Suprapubic skin (tissue), 4 donors: ENCODE measurements at regions not wholly inside any gene's neighbourhood (a gene's known extent, or its start where the extent isn't known, plus 50 kb on each side); places are given as distances from the start of the nearest gene placed in this dataset.
A peak's percentile ranks its signal among the peaks of the same experiment; 100 is the strongest.
"Not testable (repeated sequence)": the region's sequence is repeated elsewhere in the genome, so short reads cannot be mapped to it uniquely, and the experiment has no call there.

Experiments
- DNase-seq, 2 donors: peaks; one replicate each; pipeline ENCODE4 v3.0.0-alpha.2; 2019; ENCODE audit warnings: low spot score in 2 of 2
- H3K27ac ChIP-seq: fragments of 200-600 bp; sonication (generic); one replicate; pipeline ENCODE4 v1.5.1; 2019
- H3K27me3 ChIP-seq: fragments of 200-600 bp; sonication (generic); one replicate; pipeline ENCODE4 v1.5.1; 2019
- H3K36me3 ChIP-seq: fragments of 200-600 bp; sonication (generic); one replicate; pipeline ENCODE4 v1.5.1; 2019
- H3K4me1 ChIP-seq: fragments of 200-600 bp; sonication (generic); one replicate; pipeline ENCODE4 v1.5.1; 2019
- H3K4me3 ChIP-seq: fragments of 200-600 bp; sonication (generic); one replicate; pipeline ENCODE4 v1.5.1; 2019; ENCODE audit warnings: mild to moderate bottlenecking
- H3K9me3 ChIP-seq: fragments of 200-600 bp; sonication (generic); one replicate; pipeline ENCODE4 v1.5.1; 2019
- CTCF ChIP-seq, 2 donors: fragments of 200-600 bp in 1 of 2; fragments of 450-650 bp in 1 of 2; sonication (generic) in 1 of 2; IDR thresholded peaks; one replicate each; pipeline ENCODE4 v1.5.1; 2016 to 2019; ENCODE audit warnings: antibody characterized with exemption in 2 of 2, mild to moderate bottlenecking in 1 of 2, moderate library complexity in 1 of 2
- EP300 ChIP-seq: sonication (generic); formaldehyde crosslinking; IDR thresholded peaks from one replicate; pipeline ENCODE4 v1.6.1; 2017; ENCODE audit warnings: antibody characterized with exemption
- POLR2A ChIP-seq, 2 donors: fragments of 450-650 bp; IDR thresholded peaks; one replicate each; pipeline ENCODE4 v1.6.1; 2017; ENCODE audit warnings: antibody characterized with exemption in 2 of 2, mild to moderate bottlenecking in 2 of 2, moderate library complexity in 2 of 2
- POLR2AphosphoS5 ChIP-seq, 3 donors: sonication (generic); formaldehyde crosslinking; IDR thresholded peaks; one replicate each; pipeline ENCODE4 v1.6.1; 2017; ENCODE audit warnings: antibody characterized with exemption in 3 of 3
- WGBS: methylation state at CpG from one replicate; pipeline ENCODE4 v1.1.5; 2018; 5-methylcytosine and 5-hydroxymethylcytosine counted together

GRCh38 chr1:221998186-221998612 is 256.3 kb upstream of the DUSP10 start:
- Histone ChIP-seq H3K9me3 (no peaks in the 10 kb centered on the region), H3K36me3 (no peaks in the 10 kb centered on the region), H3K4me1 (no peaks in the 10 kb centered on the region), H3K27me3 (no peaks in the 10 kb centered on the region), H3K4me3 (no peak overlapping the region), H3K27ac (no peak overlapping the region)
- TF ChIP-seq POLR2A (IDR thresholded peaks at IDR 0.05) (no peak), CTCF (IDR thresholded peaks at IDR 0.05) (no peak), POLR2AphosphoS5 (IDR thresholded peaks at IDR 0.05) (no peak), EP300 (no peak)
- no peak for DNase-seq
- WGBS = 72% methylated on average over 2 of the region's 2 CpGs

DNA sequence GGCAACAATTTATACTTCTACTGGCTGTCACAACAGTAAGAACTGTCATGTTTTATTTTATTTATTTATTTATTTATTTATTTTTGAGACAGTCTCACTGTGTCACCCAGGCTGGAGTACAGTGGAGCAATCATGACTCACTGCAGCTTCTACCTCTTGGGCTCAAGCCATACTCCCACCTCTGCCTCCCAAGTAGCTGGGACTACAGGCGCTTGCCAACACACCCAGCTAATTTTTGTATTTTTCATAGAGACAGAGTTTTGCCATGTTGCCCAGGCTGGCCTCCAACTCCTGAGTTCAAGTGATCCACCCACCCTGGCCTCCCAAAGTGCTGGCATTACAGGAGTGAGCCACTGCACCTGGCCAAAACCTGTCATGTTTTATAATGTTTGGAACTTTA is 255.1 kb upstream of the DUSP10 start:
- not testable (repeated sequence) for H3K27ac ChIP-seq, H3K4me1 ChIP-seq, H3K4me3 ChIP-seq, H3K9me3 ChIP-seq, H3K27me3 ChIP-seq, H3K36me3 ChIP-seq
- DNase-seq = peak in 1 of 2 donors; percentile 56
- WGBS = 70% methylated on average over 1 of the region's 1 CpG

DNA sequence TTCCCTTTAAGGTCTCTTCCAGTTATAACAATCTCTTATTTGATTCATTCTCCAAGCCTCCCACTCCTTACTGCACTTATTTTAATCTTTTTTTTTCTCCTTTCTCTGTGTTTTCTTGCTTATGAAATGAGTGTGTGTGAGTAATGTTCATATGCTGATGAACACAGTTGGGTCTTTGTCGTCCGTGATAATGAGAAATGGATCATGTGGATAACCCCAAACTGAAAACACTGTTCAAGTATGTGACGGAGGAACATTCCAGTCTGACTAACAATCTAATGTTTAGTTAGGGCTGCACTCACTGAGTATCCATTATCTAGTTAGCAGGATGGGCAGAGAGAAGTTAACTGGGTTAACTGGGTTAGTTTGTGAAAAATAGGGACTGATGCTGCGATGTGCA is 253.1 kb upstream of the DUSP10 start:
- TF ChIP-seq EP300 = no peak
- TF ChIP-seq POLR2AphosphoS5 (IDR thresholded peaks at IDR 0.05) = no peak
- TF ChIP-seq CTCF (IDR thresholded peaks at IDR 0.05) = no peak
- TF ChIP-seq POLR2A (IDR thresholded peaks at IDR 0.05) = no peak
- Histone ChIP-seq H3K4me1 (no peaks in the 10 kb centered on the region), H3K27ac (peak overlapping the region; percentile 32), H3K36me3 (no peaks in the 10 kb centered on the region), H3K27me3 (no peaks in the 10 kb centered on the region), H3K9me3 (no peaks in the 10 kb centered on the region), H3K4me3 (no peak overlapping the region)
- 67% methylated on average over 4 of the region's 4 CpGs for WGBS
- DNase-seq = no peak

DNA sequence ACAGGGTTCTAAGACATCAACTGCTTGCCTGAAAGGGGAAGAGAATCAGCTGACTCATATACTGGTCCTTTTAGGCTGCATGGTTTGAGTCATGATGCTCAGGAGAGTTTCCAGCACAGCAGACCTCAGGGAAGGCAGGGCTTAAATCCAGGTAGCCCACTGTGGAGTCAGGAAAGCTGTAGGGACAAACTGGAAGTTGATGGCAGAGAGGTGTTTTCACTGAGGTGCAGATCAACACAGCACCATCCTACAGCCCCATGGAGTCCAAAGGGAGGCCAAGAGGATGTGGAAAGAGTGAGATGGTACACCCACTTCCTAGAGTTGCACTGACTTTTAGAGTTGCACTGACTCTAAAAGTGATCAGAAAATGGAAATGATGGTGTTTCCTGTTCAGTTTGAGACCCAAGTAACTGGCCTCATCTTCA is 252.4 kb upstream of the DUSP10 start:
- Histone ChIP-seq H3K4me3 (no peak overlapping the region), H3K36me3 (no peaks in the 10 kb centered on the region), H3K27ac (no peak overlapping the region), H3K9me3 (no peaks in the 10 kb centered on the region), H3K27me3 (no peaks in the 10 kb centered on the region), H3K4me1 (no peaks in the 10 kb centered on the region)
- TF ChIP-seq POLR2A (IDR thresholded peaks at IDR 0.05) = no peak
- TF ChIP-seq CTCF (IDR thresholded peaks at IDR 0.05) = no peak
- TF ChIP-seq EP300 = no peak
- TF ChIP-seq POLR2AphosphoS5 (IDR thresholded peaks at IDR 0.05) = no peak
- no peak for DNase-seq

DNA sequence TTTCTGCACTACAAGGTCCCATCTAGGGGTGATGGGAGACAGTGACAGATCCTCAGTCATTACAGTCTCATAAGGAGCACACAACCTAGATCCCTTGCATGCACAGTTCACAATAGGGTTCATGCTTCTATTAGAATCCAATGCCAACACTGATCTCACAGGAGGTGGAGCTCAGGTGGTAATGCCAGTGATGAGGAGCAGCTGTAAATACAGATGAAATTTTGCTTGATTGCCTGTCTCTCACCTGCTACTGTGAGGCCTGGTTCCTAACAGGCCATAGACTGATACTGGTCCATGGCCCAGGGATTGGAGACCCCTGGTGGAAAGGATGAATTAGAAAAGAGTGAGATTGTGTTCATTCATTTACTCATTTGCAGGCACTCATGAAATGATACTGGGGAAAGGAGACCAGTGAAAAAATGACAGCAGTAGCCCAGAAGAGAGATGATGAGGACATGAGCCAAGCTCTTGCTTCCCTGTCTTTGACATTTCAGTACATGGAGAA is 251.6 kb upstream of the DUSP10 start:
- H3K27me3 ChIP-seq = no peaks in the 10 kb centered on the region
- TF ChIP-seq POLR2A (IDR thresholded peaks at IDR 0.05) (no peak), CTCF (IDR thresholded peaks at IDR 0.05) (no peak), EP300 (no peak), POLR2AphosphoS5 (IDR thresholded peaks at IDR 0.05) (no peak)
- no peaks in the 10 kb centered on the region for H3K36me3 ChIP-seq

DNA sequence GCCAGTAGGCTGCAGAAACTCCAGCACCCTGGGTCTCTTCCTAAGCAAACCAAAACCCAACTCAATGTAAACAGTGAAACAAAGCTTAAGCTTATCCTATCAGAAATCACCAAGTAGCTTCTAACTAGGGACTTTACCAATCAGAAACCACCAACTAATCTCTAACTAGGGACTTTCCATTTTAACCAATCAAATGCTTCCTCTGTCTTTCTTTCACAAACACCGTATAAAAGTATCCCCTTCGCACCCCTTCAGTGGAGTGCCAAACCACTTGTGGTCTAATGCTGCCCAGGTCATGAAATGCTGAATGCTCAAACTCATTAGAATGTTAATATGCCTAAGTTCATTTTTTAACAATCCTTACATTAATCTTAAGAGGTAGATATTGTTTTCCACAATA is 250.5 kb upstream of the DUSP10 start:
- 82% methylated on average over 2 of the region's 2 CpGs for WGBS
- Histone ChIP-seq H3K4me3 (no peak overlapping the region), H3K4me1 (no peaks in the 10 kb centered on the region), H3K27me3 (no peaks in the 10 kb centered on the region), H3K9me3 (no peaks in the 10 kb centered on the region), H3K36me3 (no peaks in the 10 kb centered on the region), H3K27ac (no peak overlapping the region)
- DNase-seq = no peak
- TF ChIP-seq POLR2AphosphoS5 (IDR thresholded peaks at IDR 0.05) = no peak
- TF ChIP-seq POLR2A (IDR thresholded peaks at IDR 0.05) = no peak

More for the DNA sequence above, 251.6 kb upstream of the DUSP10 start:
- no peak overlapping the region for H3K27ac ChIP-seq
- no peaks in the 10 kb centered on the region for H3K4me1 ChIP-seq
- DNase-seq = no peak
- no peak overlapping the region for H3K4me3 ChIP-seq
- H3K9me3 ChIP-seq = no peaks in the 10 kb centered on the region
